HepG2 (cell line): ENCODE measurements at regions not wholly inside any gene's neighbourhood (a gene's known extent, or its start where the extent isn't known, plus 50 kb on each side); places are given as distances from the start of the nearest gene placed in this dataset.

Experiments
- ATAC-seq: fragments of 200-7000 bp; cut with Tn5 transposase; 3 replicates; pipeline ENCODE4 v1.9.1; 2020; ENCODE audit warnings: mild to moderate bottlenecking, moderate library complexity
- BruUV-seq: library from RNA; stranded (reverse); fragments of 400-500 nt; replicated peaks from 2 replicates; lab custom pipeline; 2021; lab: Mats Ljungman, UMichigan
- CTCF ChIA-PET: fragments of 300-600 bp; formaldehyde crosslinking; extraction: SDS; loops from one replicate; lab custom pipeline; 2021; ENCODE audit warnings: low total read pairs, inconsistent platforms, low intra/inter-chr PET ratio; lab: Yijun Ruan, JAX
- POLR2A ChIA-PET: fragments of 350-600 bp; sonication (Branson Sonifier 250); formaldehyde crosslinking; loops from one replicate; lab custom pipeline; 2020; ENCODE audit warnings: antibody characterized with exemption, inconsistent platforms; lab: Yijun Ruan, JAX
- DNase-seq: peaks from one replicate; pipeline ENCODE4 v3.0.0-alpha.2; 2015; ENCODE audit warnings: low spot score
- FAIRE-seq: peaks from 3 replicates; lab custom pipeline; 2011; peaks lifted over from hg19 to GRCh38; lab: Jason Lieb, UNC
- H2AFZ ChIP-seq: one replicate; pipeline ENCODE4 v1.6.1; 2011; ENCODE audit warnings: low read length, inconsistent platforms
- H3K27ac ChIP-seq: fragments of 300-600 bp; 3 replicates; pipeline ENCODE4 v1.8.0; 2011; ENCODE audit warnings: mixed run types, mild to moderate bottlenecking, mixed read lengths, low read length, inconsistent platforms; ENCODE audit not compliant: insufficient read depth; ENCODE audit errors: extremely low read length
- H3K27me3 ChIP-seq, 2 experiments: fragments of 200-600 bp in 1 of 2; 2 replicates in 1 of 2; 3 replicates in 1 of 2; pipeline versions ENCODE4 v1.6.0 to v1.8.0; 2011; ENCODE audit warnings: low read length in 2 of 2, mild to moderate bottlenecking in 2 of 2, moderate library complexity in 2 of 2, inconsistent platforms in 1 of 2; ENCODE audit not compliant: insufficient read depth in 2 of 2, control insufficient read depth in 1 of 2
- H3K36me3 ChIP-seq, 2 experiments: fragments of 200-600 bp in 1 of 2; replicated peaks in 1 of 2; 2 replicates in 1 of 2; 3 replicates in 1 of 2; pipeline versions ENCODE4 v1.5.1 to v1.8.0; 2011; ENCODE audit warnings: low read length in 2 of 2, inconsistent platforms in 1 of 2; ENCODE audit not compliant: insufficient read depth in 2 of 2, control insufficient read depth in 1 of 2
- H3K4me1 ChIP-seq: 2 replicates; pipeline ENCODE4 v1.5.1; 2012; ENCODE audit warnings: low read length, inconsistent platforms; ENCODE audit not compliant: insufficient read depth
- H3K4me2 ChIP-seq: 2 replicates; pipeline ENCODE4 v1.6.0; 2011; ENCODE audit warnings: low read depth, low read length, inconsistent platforms
- H3K4me3 ChIP-seq, 3 experiments: fragments of 200-600 bp in 1 of 3; sonication (generic), shearing (Covaris generic) in 1 of 3; replicated peaks in 1 of 3; 2 replicates each; pipeline ENCODE4 v1.5.1; 2011 to 2016; ENCODE audit warnings: low read length in 3 of 3, inconsistent platforms in 2 of 3, low read depth in 2 of 3, mild to moderate bottlenecking in 2 of 3, control low read depth in 1 of 3, mixed read lengths in 1 of 3; ENCODE audit not compliant: insufficient read depth in 1 of 3
- H3K79me2 ChIP-seq: one replicate; pipeline ENCODE4 v1.6.1; 2011; ENCODE audit warnings: low read length, inconsistent platforms; ENCODE audit not compliant: insufficient read depth
- H3K9ac ChIP-seq: 2 replicates; pipeline ENCODE4 v1.6.0; 2011; ENCODE audit warnings: mild to moderate bottlenecking, low read depth, low read length, inconsistent platforms; ENCODE audit not compliant: insufficient read depth
- H3K9me3 ChIP-seq: 2 replicates; pipeline ENCODE4 v1.5.1; 2012; ENCODE audit warnings: mild to moderate bottlenecking, low read length
- H4K20me1 ChIP-seq: 2 replicates; pipeline ENCODE4 v1.6.0; 2011; ENCODE audit warnings: inconsistent platforms, mild to moderate bottlenecking, low read length, moderate library complexity; ENCODE audit not compliant: insufficient read depth
- RBFOX2 ChIP-seq: fragments of 200-400 bp; formaldehyde crosslinking; IDR thresholded peaks from 2 replicates; pipeline ENCODE4 v1.6.1; 2017; ENCODE audit warnings: low read depth, mild to moderate bottlenecking, low read length
- ZNF749 ChIP-seq: sonication (generic); formaldehyde crosslinking; IDR thresholded peaks from 2 replicates; pipeline ENCODE4 v1.8.0; 2022; ENCODE audit warnings: mild to moderate bottlenecking, missing genetic modification reagents, moderate library complexity, borderline replicate concordance
- WGBS: methylation state at CpG from one replicate; pipeline ENCODE4 v1.1.6; 2017; ENCODE audit warnings: low lambda C conversion rate; 5-methylcytosine and 5-hydroxymethylcytosine counted together
- in situ Hi-C: cut with HindIII; loops from 2 replicates; pipeline ENCODE4 v1.10.0; 2017; ENCODE audit warnings: low pct_unique_long_range_greater_than_20kb; ENCODE audit not compliant: extremely low pct_ligation_motif_present
- intact Hi-C: fragments of 100-400 bp; cut with micrococcal nuclease; formaldehyde crosslinking; loops from one replicate; pipeline ENCODE4 v1.10.0; 2022; ENCODE audit not compliant: unreplicated experiment
- TF ChIP-seq, protein P1 (sequence below), 2 experiments: sonication (generic) in 1 of 2; formaldehyde crosslinking in 1 of 2; IDR thresholded peaks; 2 replicates each; pipeline versions ENCODE4 v1.6.1 to v1.9.0; 2014 to 2022; ENCODE audit warnings: antibody characterized with exemption in 1 of 2, borderline replicate concordance in 1 of 2, inconsistent platforms in 1 of 2, low read depth in 1 of 2, missing genetic modification reagents in 1 of 2

DNA sequence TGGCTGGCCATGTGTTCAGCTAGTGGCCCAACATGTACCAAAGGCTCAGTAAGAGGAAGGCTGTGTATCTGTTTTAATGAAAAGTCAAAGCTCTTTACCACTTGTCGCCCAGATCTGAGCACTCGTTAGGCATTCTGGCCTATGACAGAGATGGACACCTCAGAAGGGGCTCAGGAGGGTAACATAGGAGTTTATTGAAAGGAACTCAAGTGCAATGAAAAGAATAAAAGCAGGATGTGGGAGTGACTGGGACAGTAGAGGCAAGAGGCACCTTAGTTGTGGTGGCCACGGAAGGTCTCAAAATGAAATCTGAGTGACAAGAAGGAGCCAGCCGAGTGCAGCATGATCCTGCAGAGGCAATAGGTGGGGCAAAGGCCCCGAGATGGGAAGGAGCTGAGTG lies 309.7 kb downstream of the MN1 start:
- Histone ChIP-seq H3K36me3 (no peaks in the 10 kb centered on the region), H4K20me1 (no peaks in the 10 kb centered on the region), H3K9me3 (no peaks in the 10 kb centered on the region), H3K4me3 (no peak overlapping the region), H3K27ac (no peak overlapping the region), H3K9ac (no peak overlapping the region), H3K79me2 (no peaks in the 10 kb centered on the region), H3K27me3 (peaks cover 1 to 4% of the 10 kb centered on the region in 2 experiments; a peak in 2 of 5 replicates), H2AFZ (no peak overlapping the region), H3K4me1 (peaks cover 27% of the 10 kb centered on the region), H3K4me2 (no peak overlapping the region)
- ChIA-PET CTCF (no interaction called here), POLR2A (no interaction called here)
- no peak for TF ChIP-seq RBFOX2
- TF ChIP-seq, protein P1, sequence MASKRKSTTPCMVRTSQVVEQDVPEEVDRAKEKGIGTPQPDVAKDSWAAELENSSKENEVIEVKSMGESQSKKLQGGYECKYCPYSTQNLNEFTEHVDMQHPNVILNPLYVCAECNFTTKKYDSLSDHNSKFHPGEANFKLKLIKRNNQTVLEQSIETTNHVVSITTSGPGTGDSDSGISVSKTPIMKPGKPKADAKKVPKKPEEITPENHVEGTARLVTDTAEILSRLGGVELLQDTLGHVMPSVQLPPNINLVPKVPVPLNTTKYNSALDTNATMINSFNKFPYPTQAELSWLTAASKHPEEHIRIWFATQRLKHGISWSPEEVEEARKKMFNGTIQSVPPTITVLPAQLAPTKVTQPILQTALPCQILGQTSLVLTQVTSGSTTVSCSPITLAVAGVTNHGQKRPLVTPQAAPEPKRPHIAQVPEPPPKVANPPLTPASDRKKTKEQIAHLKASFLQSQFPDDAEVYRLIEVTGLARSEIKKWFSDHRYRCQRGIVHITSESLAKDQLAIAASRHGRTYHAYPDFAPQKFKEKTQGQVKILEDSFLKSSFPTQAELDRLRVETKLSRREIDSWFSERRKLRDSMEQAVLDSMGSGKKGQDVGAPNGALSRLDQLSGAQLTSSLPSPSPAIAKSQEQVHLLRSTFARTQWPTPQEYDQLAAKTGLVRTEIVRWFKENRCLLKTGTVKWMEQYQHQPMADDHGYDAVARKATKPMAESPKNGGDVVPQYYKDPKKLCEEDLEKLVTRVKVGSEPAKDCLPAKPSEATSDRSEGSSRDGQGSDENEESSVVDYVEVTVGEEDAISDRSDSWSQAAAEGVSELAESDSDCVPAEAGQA (IDR thresholded peaks at IDR 0.05; ENCODE audit: low read depth) = no peak
- TF ChIP-seq, protein P1 (CRISPR knock-in tag; IDR thresholded peaks at IDR 0.05; ENCODE audit: borderline replicate concordance) = no peak
- TF ChIP-seq ZNF749 = no peak
- in situ Hi-C loops (no loop called here), intact Hi-C loops (no loop called here)
- BruUV-seq = no TSS peak
- ATAC-seq (no peak), FAIRE-seq (no peak), DNase-seq (no peak)
- 46% methylated on average over 5 of the region's 5 CpGs for WGBS
